GM18511 (cell line): ENCODE measurements at regions not wholly inside any gene's neighbourhood (a gene's known extent, or its start where the extent isn't known, plus 50 kb on each side); places are given as distances from the start of the nearest gene placed in this dataset.

Source experiments
- ATAC-seq: cut with Tn5 transposase; IDR thresholded peaks from one replicate; pipeline ENCODE4 v1.9.1; 2021; ENCODE audit warnings: mild to moderate bottlenecking, moderate library complexity; ENCODE audit not compliant: unreplicated experiment

DNA sequence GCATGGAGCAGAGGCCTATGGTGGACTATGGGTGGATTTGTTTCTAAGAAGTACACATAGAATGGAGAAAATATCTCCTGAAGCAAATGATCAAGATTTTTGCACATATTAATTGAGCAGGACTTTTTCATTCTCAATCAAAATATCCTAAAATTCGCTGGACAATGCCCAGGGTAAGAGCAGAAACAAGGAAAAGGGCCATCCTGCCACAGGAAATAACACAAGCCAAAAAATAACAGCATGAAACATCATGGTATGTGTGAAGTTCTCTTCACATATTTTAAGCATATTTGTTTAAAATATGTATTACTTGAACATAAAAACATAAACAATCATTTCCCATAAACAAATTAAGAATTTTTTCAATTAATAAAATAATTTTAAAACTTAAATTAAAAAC is 868.9 kb downstream of the EPHA7 start:
- no peak for ATAC-seq

DNA sequence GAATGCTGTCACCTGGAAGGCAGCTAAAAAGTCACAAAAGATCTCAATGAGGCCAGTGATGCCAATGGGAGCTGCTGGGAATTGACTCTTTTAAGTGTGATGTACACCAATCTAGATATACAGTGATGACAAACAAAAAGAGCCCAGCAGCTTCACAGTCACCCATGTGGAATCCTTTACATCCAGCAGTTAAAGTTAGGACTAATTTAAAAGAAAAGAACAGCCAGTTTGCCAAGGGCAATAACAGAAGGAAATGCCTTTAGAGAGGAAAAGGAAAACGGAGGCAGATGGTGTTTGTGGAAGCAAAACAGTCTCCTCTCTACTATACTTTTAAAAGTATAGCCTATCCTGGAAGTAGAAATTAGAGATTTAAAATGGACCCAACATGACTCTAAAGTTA is 873.5 kb downstream of the EPHA7 start:
- ATAC-seq, result no peak

DNA sequence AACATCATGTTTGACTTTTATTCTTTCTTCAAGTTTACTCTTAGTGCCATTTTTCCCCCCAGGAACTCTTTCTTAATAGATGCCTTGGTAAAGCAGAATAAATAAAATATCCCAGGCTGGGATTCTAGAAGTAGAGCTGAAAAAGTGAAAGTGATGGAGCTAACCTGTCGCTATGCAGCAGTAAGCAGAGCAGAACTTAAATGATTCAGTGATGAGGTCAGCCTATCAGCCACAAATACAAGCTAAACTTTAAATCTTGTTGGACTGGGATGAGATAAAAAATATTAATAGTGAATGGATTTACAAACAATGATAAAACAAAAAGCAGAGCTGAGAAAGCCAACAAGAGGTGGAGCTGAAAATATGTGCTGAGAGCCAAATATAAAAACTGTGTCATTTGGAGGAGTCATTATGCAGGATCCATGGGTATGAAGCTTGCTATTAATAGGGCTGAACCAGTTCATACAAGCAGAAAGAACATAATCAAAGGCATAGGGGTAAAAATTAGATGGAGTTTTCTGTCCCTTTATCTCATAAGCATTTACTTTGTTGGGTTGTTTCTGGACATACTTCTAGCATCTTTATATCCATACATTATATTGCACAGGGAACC is 877.8 kb downstream of the EPHA7 start:
- no peak for ATAC-seq

DNA sequence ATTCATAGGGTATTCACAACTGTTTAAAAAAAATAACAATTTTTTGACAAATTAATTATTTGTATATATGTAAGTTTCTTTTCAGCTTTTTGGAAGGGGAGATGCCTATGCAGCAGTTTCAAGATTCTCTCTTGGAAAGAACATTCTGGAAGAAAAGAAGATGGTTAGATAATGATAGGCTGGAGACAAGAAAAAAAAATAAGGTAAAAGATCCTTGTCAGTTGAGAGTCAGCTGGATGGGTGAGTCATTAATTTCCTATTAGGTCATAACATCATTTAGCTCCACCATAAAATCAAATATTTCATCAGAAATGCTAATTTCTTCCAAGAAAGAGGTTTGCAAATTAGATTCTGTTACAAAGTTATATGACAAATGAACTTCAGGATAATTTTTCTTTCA is 880.4 kb downstream of the EPHA7 start:
- no peak for ATAC-seq

DNA sequence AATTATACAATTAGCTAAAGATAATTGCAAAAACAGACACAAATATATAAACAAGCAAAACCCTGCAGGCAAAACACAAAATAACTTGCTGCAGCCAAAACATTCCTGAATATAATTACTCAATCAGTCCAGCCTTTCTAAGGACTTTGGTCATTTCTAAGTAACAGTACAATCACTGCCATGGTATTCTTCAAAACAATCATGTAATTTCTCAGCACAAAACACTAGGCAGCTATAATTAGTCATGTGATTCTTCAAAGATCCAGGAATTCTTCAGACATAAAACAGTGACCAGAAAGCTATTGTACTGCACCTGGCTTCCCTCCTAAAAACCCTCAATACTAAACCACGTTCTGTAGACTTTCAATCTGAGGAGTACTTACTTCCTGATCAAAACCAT is 881.1 kb downstream of the EPHA7 start:
- no peak for ATAC-seq

DNA sequence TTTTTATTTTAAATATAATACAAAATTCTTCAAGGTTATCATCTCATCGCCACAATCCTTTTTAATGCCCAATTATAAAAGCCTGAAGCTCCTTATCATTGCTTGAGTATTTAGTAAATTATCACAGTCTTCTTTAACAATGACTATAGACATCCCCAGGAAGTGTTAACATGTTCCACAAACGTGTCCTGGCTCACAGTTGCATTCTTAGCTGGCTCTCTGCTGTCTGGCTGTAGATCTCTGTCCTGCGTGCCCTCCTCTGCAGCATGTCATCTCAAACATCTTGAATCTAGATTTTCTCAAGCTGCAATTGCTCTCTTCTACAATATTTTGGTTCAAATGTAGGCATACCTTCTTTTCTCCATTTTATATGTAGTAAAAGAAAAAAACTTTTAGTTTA is 885.2 kb downstream of the EPHA7 start:
- no peak for ATAC-seq

DNA sequence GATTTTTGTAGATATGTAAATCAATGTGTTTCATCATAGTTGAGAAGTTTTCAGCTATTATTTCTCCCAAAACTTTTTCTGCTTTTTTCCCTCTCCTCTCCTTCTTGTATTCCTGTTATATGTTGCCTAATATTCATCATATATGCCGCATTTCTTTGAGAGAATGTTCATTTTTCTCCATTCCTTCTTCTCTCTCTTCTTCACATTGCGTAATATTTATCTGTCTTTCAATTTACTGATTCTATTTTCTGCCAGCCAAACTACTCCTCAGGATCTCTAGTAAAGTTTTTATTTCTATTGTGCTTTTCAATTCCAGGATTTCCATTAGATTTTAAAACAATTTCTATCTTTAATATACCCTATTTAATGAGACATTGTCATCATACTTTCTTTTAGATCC is 896.8 kb downstream of the EPHA7 start:
- ATAC-seq, result no peak

DNA sequence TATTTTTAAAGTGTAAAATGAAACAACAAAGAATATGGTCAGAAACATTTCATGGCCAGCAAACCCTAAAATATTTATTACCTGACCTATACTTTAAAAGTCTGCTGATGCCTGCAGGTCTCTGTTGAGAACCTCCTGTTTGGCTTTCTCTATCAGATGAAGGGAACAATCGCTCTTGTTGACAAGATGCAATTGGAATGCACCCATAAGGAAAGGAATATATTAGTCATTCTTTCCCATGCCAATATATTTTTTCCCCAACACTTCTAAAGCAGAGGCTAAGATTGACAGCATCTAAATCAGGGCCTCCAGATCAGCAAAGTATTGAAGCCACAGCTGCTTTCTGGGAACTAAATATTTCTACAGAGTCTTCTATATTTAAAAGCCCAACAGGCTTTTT is 897.8 kb downstream of the EPHA7 start:
- no peak for ATAC-seq

DNA sequence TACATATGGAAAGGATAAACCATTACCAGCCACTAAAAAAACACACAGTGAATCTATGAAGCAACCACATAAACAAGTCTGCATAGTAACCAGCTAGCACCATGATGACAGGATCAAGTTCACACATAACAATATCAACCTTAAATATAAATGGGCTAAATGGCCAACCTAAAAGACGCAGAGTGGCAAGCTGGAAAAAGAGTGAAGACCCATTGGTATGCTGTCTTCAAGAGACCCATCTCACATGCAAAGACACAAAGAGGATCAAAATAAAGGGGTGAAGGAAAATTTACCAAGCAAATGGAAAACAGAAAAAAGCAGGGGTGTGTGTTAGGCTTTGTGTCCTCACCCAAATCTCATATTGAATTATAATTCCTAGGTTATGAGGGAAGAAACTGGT is 909.2 kb downstream of the EPHA7 start:
- ATAC-seq, result no peak

DNA sequence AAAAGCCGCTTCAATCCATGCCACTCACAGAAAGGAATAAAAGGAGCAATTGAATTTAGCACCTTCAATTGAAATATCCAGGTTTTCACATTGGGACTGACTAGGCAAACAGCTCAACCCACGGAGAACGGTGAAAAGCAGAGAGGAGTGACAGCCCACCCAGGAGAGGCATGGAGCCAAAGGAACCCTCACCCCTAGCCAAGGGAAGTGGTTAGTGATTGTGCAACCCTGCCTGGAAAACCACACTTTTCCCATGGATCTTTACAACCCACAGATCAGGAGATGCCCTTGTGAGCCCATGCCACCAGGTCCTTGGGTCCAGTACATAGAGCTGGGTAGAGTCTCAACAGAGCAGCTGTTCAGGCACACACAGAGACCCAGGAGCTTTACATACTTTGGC is 911.8 kb downstream of the EPHA7 start:
- no peak for ATAC-seq

DNA sequence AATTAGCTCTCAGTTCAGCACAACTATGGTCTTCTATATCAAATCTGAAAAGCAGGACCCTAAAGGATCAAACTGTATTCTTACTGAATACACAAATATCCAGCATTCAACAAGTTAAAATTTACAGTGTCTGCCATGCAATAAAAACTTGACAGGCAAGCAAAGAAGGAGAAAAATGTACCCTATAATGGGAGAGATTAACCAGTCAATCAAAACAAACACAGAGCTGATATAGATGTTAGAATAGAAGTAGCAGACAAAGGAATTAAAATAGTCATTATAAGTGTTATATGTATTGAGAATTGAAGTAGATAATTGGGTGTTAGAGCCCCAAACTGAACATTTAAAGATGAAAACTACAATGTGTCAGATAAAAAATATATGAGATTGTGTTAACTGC is 914.9 kb downstream of the EPHA7 start:
- no peak for ATAC-seq

DNA sequence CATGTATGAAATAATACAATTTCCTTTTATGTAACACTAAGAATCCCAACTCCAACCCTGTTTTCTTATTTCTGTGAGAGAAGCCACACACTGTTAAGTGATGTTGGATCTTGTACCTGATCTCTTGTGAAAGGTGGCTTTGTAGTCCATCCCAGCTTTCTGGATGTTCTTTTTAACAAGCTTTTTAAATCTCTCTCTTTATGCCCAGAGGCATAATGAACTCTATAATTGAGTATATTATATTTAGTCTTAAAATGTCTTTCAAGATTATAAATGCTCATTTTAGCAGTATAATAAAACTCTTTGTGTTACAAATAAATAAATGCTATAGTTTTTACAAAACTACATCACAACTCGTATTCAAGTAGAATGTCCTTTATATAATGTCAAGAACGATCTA is 922.1 kb downstream of the EPHA7 start:
- no peak for ATAC-seq

DNA sequence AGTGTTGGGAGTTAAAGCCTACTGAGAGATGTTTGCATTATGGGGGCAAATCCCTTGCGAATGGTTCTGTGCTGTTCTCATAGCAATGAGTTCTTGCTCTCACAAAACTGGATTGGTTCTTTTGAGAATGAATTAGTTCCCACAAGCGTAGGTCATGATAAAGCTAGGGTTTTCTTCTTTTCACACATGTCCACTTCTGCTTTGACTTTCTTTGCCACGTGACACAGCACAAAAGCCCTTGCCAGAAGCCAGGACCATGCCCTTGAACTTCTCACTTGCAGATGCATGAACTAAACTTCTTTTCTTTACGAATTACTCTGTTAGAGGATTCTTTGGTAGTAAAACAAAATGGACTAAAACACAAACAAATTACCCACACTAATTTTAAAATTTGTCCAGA is 922.8 kb downstream of the EPHA7 start:
- ATAC-seq, result no peak

DNA sequence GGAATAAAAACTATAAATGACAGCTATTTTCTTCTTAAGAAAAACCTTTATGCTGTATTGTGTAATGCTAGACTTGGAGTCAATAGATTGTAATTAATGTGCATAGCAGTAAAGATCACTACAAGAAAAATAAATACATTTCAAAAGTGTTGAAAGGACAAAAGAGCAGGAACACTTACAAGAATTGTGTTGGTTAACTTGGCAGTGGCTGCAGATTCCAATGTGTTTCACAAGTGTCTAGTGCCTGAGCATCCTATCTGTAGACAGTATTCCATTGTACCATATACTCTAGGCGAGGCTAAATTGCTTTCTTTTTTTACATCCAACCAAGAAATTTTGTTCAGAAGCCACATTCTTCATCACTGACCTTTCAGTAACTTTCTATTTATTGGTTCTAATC is 924.1 kb downstream of the EPHA7 start:
- no peak for ATAC-seq

DNA sequence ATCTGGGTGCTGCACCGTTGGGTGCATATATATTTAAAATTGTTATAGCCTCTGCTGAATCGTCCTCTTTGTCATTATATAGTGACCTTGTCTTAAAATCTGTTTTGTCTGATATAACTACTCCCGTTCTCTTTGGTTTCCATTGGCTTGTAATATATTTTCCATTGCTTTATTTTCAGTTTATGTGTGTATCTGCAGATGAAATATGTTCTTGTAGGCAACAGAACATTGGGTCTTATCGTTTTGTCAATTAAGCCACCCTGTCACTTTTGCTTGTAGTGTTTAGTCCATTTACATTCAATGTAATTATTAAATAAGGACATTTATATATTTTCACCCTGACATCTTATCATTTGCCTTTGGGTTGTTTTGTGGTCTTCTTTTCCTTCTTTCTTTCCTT is 933.9 kb downstream of the EPHA7 start:
- ATAC-seq, result no peak

DNA sequence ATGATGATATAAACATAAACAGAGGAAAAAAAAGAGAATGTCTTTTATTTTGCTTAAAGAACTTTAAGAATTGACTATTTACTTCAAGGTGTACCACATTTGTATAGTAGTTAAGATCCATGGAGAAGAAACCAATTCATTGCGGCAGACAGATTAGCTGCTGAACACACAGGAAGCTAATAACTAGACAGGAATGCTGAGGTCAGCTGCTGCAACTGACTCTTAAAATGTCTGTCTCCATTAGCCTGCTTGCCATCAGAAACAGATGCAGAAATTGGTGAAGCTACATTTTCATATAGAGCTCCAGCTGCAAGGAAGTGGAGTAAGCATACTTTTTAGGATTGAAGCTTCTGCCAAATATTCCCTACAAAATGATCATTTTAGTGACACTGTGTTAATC is 939.5 kb downstream of the EPHA7 start:
- no peak for ATAC-seq

DNA sequence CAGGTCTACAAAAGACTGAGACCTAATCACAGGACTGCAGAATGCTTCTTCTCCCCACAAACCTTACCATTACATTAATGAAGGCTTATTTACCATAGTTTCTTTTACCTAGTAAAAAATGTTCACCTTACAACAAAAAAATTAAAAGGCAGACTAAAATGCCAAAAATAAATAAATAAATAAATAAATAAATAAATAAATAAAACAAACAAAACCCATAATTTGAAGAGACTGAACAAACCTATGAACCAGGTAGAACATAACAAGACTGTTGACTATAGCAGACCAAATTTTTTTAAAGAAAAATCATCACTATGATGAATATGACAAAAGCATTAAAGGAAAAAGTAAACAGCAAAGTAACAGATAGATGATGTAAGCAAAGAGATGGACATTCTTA is 946.3 kb downstream of the EPHA7 start:
- no peak for ATAC-seq

DNA sequence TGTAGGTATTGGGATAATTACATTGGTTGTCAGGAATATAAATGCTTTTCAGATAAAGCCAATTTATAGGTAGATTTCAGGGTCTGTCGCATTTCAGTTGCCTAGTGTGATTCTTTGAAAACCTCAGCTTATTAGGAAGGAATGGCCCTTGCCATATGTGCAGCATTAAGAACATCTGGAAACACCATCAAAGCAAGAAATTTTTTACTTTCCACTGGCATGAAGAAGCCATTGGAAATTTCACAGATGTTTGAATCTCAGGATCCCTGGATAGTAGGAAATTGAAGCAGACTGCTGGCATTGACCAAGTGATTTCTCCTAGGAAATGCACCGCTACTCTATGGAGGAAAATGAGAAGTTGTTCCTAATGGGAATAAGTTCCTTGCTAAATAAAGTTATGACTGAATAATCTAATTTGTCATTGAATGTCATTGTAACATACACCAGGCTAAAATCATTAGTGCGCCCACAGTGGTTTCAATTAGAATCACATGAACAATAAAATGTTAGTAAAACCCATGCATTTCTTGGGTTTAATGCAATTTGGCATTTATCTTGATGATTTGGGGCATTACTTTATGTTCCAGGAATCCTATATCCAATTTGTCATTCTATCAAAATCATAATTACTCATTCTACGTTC is 950.1 kb downstream of the EPHA7 start:
- ATAC-seq, result no peak

DNA sequence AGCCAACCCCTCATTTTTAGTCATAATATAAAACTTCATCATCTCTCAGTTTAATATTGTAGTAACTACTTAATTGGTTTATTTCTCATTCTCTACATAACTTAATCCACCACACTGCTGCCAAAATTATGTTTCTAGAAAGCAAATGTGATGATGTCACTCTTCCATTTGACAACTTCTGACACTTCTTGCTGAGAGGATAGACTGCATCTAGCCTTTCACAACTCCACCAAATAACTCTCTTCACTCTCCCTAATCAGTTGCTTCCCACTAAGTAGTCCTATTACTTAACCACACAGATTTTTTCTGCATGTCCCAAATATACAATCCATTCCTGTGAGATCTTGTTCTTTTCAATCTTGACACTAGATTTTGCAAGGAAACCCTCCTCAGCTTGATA is 951.3 kb downstream of the EPHA7 start:
- ATAC-seq, result no peak

DNA sequence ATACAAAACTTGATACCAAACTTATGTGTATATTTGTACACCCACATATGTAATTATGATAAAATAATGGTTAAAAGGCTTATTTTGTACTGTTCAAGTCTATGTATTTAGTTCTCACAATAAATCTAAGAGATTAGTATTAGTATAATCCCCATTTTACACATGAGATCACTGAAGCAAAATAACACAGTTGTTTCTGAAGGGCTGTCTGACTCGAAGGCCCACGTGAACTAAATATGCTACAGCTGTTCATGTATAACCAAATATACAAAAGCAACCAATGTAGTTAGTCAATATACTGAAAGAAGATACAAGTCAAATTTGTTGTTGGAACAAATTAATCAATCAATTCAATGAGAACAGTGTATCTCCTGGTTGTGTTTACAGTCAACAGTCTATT is 959.2 kb downstream of the EPHA7 start:
- no peak for ATAC-seq

DNA sequence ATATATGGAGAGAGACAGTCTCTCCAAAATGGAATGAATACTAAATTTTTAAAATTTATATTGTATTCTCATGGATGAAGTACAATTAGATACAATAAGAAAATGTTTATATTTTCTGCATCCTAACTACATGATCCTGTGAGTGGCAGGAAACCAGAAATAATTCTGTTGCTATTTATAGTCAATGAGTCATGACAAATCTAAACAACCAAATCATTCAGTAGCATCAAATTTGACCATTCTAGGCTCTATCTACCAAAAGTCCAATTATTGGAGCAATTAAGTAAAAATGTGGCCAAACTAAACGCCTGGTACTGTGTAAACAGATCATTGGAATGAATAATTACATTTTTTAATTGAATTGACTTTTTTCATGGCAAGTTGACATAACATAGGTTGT is 959.8 kb downstream of the EPHA7 start:
- ATAC-seq, result no peak

DNA sequence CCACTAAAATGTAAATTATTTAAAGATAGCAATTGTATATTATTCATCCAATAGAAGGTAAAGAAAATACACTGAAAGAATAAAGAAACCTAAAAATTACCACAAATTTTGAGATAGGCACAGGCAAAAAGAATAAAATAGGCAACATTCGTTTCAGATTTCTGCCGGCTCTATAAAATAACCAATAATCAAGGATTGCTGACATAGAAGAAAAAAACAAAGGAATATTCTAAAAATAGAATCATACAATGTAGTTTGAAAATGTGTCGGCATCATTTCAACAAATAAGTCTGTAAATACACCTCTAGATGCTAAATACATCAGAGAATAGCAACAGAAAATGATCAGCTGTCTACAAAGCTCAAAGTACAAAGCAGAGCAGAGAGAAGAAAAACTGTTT is 973.3 kb downstream of the EPHA7 start:
- ATAC-seq, result no peak

DNA sequence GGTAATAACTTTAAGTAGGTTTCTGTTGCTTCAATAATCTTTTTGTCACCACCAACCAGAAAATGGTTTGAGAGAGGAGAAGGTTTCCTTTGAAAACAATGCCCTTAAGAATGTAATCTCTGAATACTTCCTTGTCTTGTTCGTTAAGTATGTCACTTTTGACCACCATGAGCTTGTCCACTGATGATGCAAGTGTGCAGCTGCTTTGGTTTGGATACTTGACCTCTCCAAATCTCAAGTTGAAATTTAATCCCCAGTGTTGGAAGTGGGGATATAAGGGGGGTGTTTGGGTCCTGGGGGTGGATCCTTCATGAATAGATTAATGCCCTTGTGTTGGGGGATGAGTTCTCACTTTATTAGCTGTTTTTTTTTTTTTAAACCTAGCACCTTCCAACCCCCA is 985.4 kb downstream of the EPHA7 start:
- no peak for ATAC-seq
